HepG2 (cell line): ENCODE measurements at regions not wholly inside any gene's neighbourhood (a gene's known extent, or its start where the extent isn't known, plus 50 kb on each side); places are given as distances from the start of the nearest gene placed in this dataset.
A peak's percentile ranks its signal among the peaks of the same experiment; 100 is the strongest.

ENCODE experiments used
- CENPBD1 ChIP-seq: sonication (generic); formaldehyde crosslinking; IDR thresholded peaks from 2 replicates; pipeline ENCODE4 v1.8.0; 2022; ENCODE audit warnings: missing genetic modification reagents, low read depth, mild to moderate bottlenecking, borderline replicate concordance
- JUND ChIP-seq: sonication (generic); formaldehyde crosslinking; IDR thresholded peaks from 2 replicates; pipeline ENCODE4 v1.8.0; 2022; ENCODE audit warnings: mild to moderate bottlenecking, missing genetic modification reagents
- KAT2B ChIP-seq: fragments of 150-350 bp; IDR thresholded peaks from 2 replicates; pipeline ENCODE4 v1.6.1; 2014; ENCODE audit warnings: low read depth, low read length, borderline replicate concordance
- KAT7 ChIP-seq: IDR thresholded peaks from 2 replicates; pipeline ENCODE4 v1.6.1; 2018; ENCODE audit warnings: borderline replicate concordance, missing compliant biosample characterization
- KLF9 ChIP-seq: IDR thresholded peaks from 2 replicates; pipeline ENCODE4 v1.6.1; 2016; ENCODE audit warnings: low read depth
- NONO ChIP-seq, 2 experiments: fragments of 450-650 bp in 1 of 2; sonication (generic) in 1 of 2; formaldehyde crosslinking in 1 of 2; IDR thresholded peaks in 1 of 2; conservative IDR thresholded peaks in 1 of 2; 2 replicates each; pipeline versions ENCODE4 v1.6.1 to v1.8.0; 2017 to 2022; ENCODE audit warnings: mild to moderate bottlenecking in 1 of 2, missing genetic modification reagents in 1 of 2, moderate library complexity in 1 of 2
- PAXIP1 ChIP-seq: sonication (generic); formaldehyde crosslinking; conservative IDR thresholded peaks from 2 replicates; pipeline ENCODE4 v1.4.0; 2020; ENCODE audit warnings: mild to moderate bottlenecking, missing genetic modification reagents, moderate library complexity
- PHF20 ChIP-seq: sonication (generic); formaldehyde crosslinking; IDR thresholded peaks from 2 replicates; pipeline ENCODE4 v1.5.0; 2020; ENCODE audit warnings: mild to moderate bottlenecking, missing genetic modification reagents
- RFX1 ChIP-seq: fragments of 450-650 bp; IDR thresholded peaks from 2 replicates; pipeline ENCODE4 v1.6.1; 2017
- SP140L ChIP-seq: sonication (generic); formaldehyde crosslinking; IDR thresholded peaks from 2 replicates; pipeline ENCODE4 v1.4.0; 2020; ENCODE audit warnings: missing genetic modification reagents, borderline replicate concordance
- SUZ12 ChIP-seq: fragments of 150-350 bp; IDR thresholded peaks from 2 replicates; pipeline ENCODE4 v1.6.1; 2014; ENCODE audit warnings: low read depth, low read length
- TFDP2 ChIP-seq: sonication (generic); formaldehyde crosslinking; IDR thresholded peaks from 2 replicates; pipeline ENCODE4 v1.4.0; 2020; ENCODE audit warnings: missing genetic modification reagents
- YEATS4 ChIP-seq: sonication (generic); formaldehyde crosslinking; IDR thresholded peaks from 2 replicates; pipeline ENCODE4 v1.4.0; 2020; ENCODE audit warnings: missing genetic modification reagents, borderline replicate concordance
- YY1 ChIP-seq: IDR thresholded peaks from 2 replicates; pipeline ENCODE4 v1.6.1; 2011; ENCODE audit warnings: low read length, low read depth, moderate library complexity, mild to moderate bottlenecking; ENCODE audit not compliant: insufficient read depth, insufficient replicate concordance
- ZBTB33 ChIP-seq: sonication (generic); formaldehyde crosslinking; IDR thresholded peaks from 2 replicates; pipeline ENCODE4 v1.4.0; 2020; ENCODE audit warnings: missing genetic modification reagents
- ZBTB37 ChIP-seq: sonication (generic); formaldehyde crosslinking; IDR thresholded peaks from 2 replicates; pipeline ENCODE4 v1.4.0; 2020; ENCODE audit warnings: mild to moderate bottlenecking, missing genetic modification reagents
- ZNF264 ChIP-seq: sonication (generic); formaldehyde crosslinking; IDR thresholded peaks from 2 replicates; pipeline ENCODE4 v1.4.0; 2020; ENCODE audit warnings: missing genetic modification reagents
- ZNF331 ChIP-seq: sonication (generic); formaldehyde crosslinking; IDR thresholded peaks from 2 replicates; pipeline ENCODE4 v1.4.0; 2020; ENCODE audit warnings: missing genetic modification reagents
- ZNF720 ChIP-seq: sonication (generic); formaldehyde crosslinking; IDR thresholded peaks from 2 replicates; pipeline ENCODE4 v1.4.0; 2020; ENCODE audit warnings: missing genetic modification reagents
- ZNF777 ChIP-seq: sonication (generic); formaldehyde crosslinking; IDR thresholded peaks from 2 replicates; pipeline ENCODE4 v1.4.0; 2020; ENCODE audit warnings: missing genetic modification reagents

- TF ChIP-seq TFDP2 (CRISPR knock-in tag) (0 out of 2 replicates have a peak, but pooled peaks have one; percentile 10), KAT7 (CRISPR knock-in tag) (no peak), ZNF331 (CRISPR knock-in tag) (peak; percentile 85), NONO (IDR thresholded peaks at IDR 0.05) (no peak), NONO (CRISPR knock-in tag; conservative IDR thresholded peaks at IDR 0.05) (0 out of 2 replicates have a peak, but pooled peaks have one; percentile 28), YEATS4 (CRISPR knock-in tag) (peak; percentile 36; the same call in 1 of the 2 replicates), ZNF264 (CRISPR knock-in tag) (0 out of 2 replicates have a peak, but pooled peaks have one; percentile 47), KLF9 (no peak), PAXIP1 (CRISPR knock-in tag) (peak; percentile 95), PHF20 (CRISPR knock-in tag) (no peak), YY1 (peak; percentile 54), KAT2B (no peak), CENPBD1 (CRISPR knock-in tag) (no peak), ZBTB37 (0 out of 2 replicates have a peak, but pooled peaks have one; percentile 64), ZNF720 (no peak), ZBTB33 (CRISPR knock-in tag) (no peak), SP140L (CRISPR knock-in tag) (0 out of 2 replicates have a peak, but pooled peaks have one; percentile 37), SUZ12 (no peak), ZNF777 (CRISPR knock-in tag) (no peak), RFX1 (no peak), JUND (CRISPR knock-in tag) (no peak)
Observed at GRCh38 chr10:44195112-44196007, 189.5 kb downstream of the CXCL12 start (continued).
